ENCODE measurements at regions not wholly inside any gene's neighbourhood (a gene's known extent, or its start where the extent isn't known, plus 50 kb on each side); places are given as distances from the start of the nearest gene placed in this dataset.

GRCh38 chr2:128537646-128538045, 219.0 kb upstream of the HS6ST1 start:
- DNase-seq = no peak

- DNase-seq = no peak
Measured at GRCh38 chr2:128538396-128538795, 219.7 kb upstream of the HS6ST1 start.

- DNase-seq = no peak
Measured at GRCh38 chr2:128540670-128541069, 222.0 kb upstream of the HS6ST1 start.

- no peak for DNase-seq
Measured at GRCh38 chr2:128541448-128541847, 222.8 kb upstream of the HS6ST1 start.

GRCh38 chr2:128543036-128543435, 224.4 kb upstream of the HS6ST1 start:
- DNase-seq = no peak

- DNase-seq = no peak
Measured at GRCh38 chr2:128543646-128544045, 225.0 kb upstream of the HS6ST1 start.

- DNase-seq = no peak
Measured at GRCh38 chr2:128544321-128545037, 225.8 kb upstream of the HS6ST1 start.

GRCh38 chr2:128545085-128545484, 226.4 kb upstream of the HS6ST1 start:
- DNase-seq = no peak

GRCh38 chr2:128545829-128546228, 227.2 kb upstream of the HS6ST1 start:
- no peak for DNase-seq

- no peak for DNase-seq
Measured at GRCh38 chr2:128547667-128548066, 229.0 kb upstream of the HS6ST1 start.

- no peak for DNase-seq
Measured at GRCh38 chr2:128548461-128548891, 229.8 kb upstream of the HS6ST1 start.

- DNase-seq = no peak
Measured at GRCh38 chr2:128549094-128549493, 230.4 kb upstream of the HS6ST1 start.

- DNase-seq = no peak
Measured at GRCh38 chr2:128549646-128550260, 231.1 kb upstream of the HS6ST1 start.

GRCh38 chr2:128550389-128550788, 231.7 kb upstream of the HS6ST1 start:
- DNase-seq = no peak

- no peak for DNase-seq
Measured at GRCh38 chr2:128550801-128551416, 232.2 kb upstream of the HS6ST1 start.

GRCh38 chr2:128551435-128551834, 232.8 kb upstream of the HS6ST1 start:
- DNase-seq = no peak

GRCh38 chr2:128552141-128552805, 233.6 kb upstream of the HS6ST1 start:
- DNase-seq = no peak

- no peak for DNase-seq
Measured at GRCh38 chr2:128552806-128553551, 234.3 kb upstream of the HS6ST1 start.

- DNase-seq = no peak
Measured at GRCh38 chr2:128554151-128554769, 235.6 kb upstream of the HS6ST1 start.

- no peak for DNase-seq
Measured at GRCh38 chr2:128555433-128555832, 236.8 kb upstream of the HS6ST1 start.

- DNase-seq = no peak
Measured at GRCh38 chr2:128556089-128556488, 237.4 kb upstream of the HS6ST1 start.

- DNase-seq = peak in 1 of 2 donors; percentile 1
Measured at GRCh38 chr2:128556633-128557032, 238.0 kb upstream of the HS6ST1 start.

All from stimulated activated CD4-positive, alpha-beta T cell treated with anti-CD3 and anti-CD28 coated beads, Interleukin-2, amount 100 ng/mL, for 24 hours (primary cell).